ENCODE measurements at regions not wholly inside any gene's neighbourhood (a gene's known extent, or its start where the extent isn't known, plus 50 kb on each side); places are given as distances from the start of the nearest gene placed in this dataset.
A peak's percentile ranks its signal among the peaks of the same experiment; 100 is the strongest.

- no peaks in the 10 kb centered on the region for H3K4me1 ChIP-seq
- no peak overlapping the region for H3K4me3 ChIP-seq
- TF ChIP-seq POLR2A (IDR thresholded peaks at IDR 0.05) (no peak), CTCF (IDR thresholded peaks at IDR 0.05) (no peak)
- H3K9me3 ChIP-seq = no peaks in the 10 kb centered on the region
- ATAC-seq = no peak
- no peak for DNase-seq
- H3K36me3 ChIP-seq = no peaks in the 10 kb centered on the region
- H3K27ac ChIP-seq = no peak overlapping the region
- 74 to 79% (median 77%) methylated on average over 6 of the region's 6 CpGs for WGBS, 4 donors
- no peaks in the 10 kb centered on the region for H3K27me3 ChIP-seq
- intact Hi-C loops (cut with DNase I) = no loop called here
These were observed 177.9 kb upstream of the MGMT start for GRCh38 chr10:129288999-129289584.

DNA sequence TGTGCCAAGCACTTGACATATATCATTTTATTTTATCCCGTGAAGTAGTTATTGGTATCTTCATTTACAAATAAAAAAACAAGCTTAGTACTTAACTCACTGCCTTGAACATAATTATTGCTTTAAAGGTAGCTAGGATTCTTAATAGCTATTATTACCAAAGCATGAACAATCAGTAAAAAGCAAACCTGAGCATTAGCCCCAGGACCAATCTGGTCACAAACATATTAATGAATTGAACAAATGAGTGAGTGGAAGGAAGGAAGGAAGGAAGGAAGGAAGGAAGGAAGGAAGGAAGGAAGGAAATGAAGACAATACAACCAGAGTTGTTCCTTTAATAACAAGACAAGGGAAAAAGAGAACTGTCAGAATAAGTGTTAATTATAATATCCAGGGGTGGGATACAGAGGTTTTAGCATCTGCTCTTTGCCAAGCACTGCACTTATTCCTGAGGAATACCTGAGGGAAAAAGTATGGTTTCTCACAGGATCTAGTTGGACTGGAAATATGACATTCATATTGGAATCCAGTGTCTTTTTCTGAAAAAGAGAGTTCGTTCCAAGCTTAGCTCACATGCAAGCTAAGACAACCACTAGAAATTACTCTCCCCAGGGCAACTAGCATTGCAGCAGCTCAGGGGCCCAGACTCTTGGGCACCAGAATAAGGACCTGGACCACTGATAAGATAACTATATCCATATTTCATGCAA is 172.9 kb upstream of the MGMT start:
- 73 to 86% (median 81%) methylated on average over 2 of the region's 2 CpGs for WGBS, 4 donors
- intact Hi-C loops (cut with DNase I) = no loop called here

GRCh38 chr10:129294944-129295343 is 172.1 kb upstream of the MGMT start:
- intact Hi-C loops (cut with DNase I) = no loop called here
- DNase-seq (no peak), ATAC-seq (no peak)
- no peak for TF ChIP-seq POLR2A (IDR thresholded peaks at IDR 0.05)
- TF ChIP-seq CTCF (IDR thresholded peaks at IDR 0.05) = no peak
- 67 to 80% (median 71%) methylated on average over 3 of the region's 3 CpGs for WGBS, 4 donors
- Histone ChIP-seq H3K4me1 (no peaks in the 10 kb centered on the region), H3K9me3 (no peaks in the 10 kb centered on the region), H3K27me3 (no peaks in the 10 kb centered on the region), H3K4me3 (no peak overlapping the region), H3K36me3 (no peaks in the 10 kb centered on the region), H3K27ac (no peak overlapping the region)

More for the DNA sequence above, 172.9 kb upstream of the MGMT start:
- Histone ChIP-seq H3K36me3 (no peaks in the 10 kb centered on the region), H3K4me1 (no peaks in the 10 kb centered on the region), H3K27ac (no peak overlapping the region), H3K9me3 (no peaks in the 10 kb centered on the region), H3K27me3 (no peaks in the 10 kb centered on the region), H3K4me3 (no peak overlapping the region)
- DNase-seq (no peak), ATAC-seq (no peak)
- TF ChIP-seq CTCF (IDR thresholded peaks at IDR 0.05) (no peak), POLR2A (IDR thresholded peaks at IDR 0.05) (no peak)

- WGBS, 4 donors = 24 to 38% (median 28%) methylated on average over 5 of the region's 5 CpGs
- ATAC-seq (no peak), DNase-seq (no peak)
- no peaks in the 10 kb centered on the region for H3K36me3 ChIP-seq
- H3K4me1 ChIP-seq = peaks cover 0 to 8% (median 0%) of the 10 kb centered on the region in 12 donors
- peaks cover 0 to 28% (median 0%) of the 10 kb centered on the region in 12 donors for H3K9me3 ChIP-seq
- H3K4me3 ChIP-seq = no peak overlapping the region
- intact Hi-C loops (cut with DNase I) = no loop called here
- no peaks in the 10 kb centered on the region for H3K27me3 ChIP-seq
- TF ChIP-seq POLR2A (IDR thresholded peaks at IDR 0.05) (no peak), CTCF (IDR thresholded peaks at IDR 0.05) (no peak)
- peak overlapping the region in 1 of 12 donors; percentile 2 for H3K27ac ChIP-seq
These were observed 162.0 kb upstream of the MGMT start for GRCh38 chr10:129305046-129305445.
